Transverse colon (tissue), 4 donors: ENCODE measurements at regions not wholly inside any gene's neighbourhood (a gene's known extent, or its start where the extent isn't known, plus 50 kb on each side); places are given as distances from the start of the nearest gene placed in this dataset.

Experiments used
- CTCF ChIP-seq, 5 experiments: fragments of 200-600 bp in 3 of 5; fragments of 450-650 bp in 2 of 5; sonication (generic) in 3 of 5; IDR thresholded peaks; 1 replicate in 2 of 5; 2 replicates in 3 of 5; pipeline ENCODE4 v1.5.1; 2016 to 2017; ENCODE audit warnings: antibody characterized with exemption in 5 of 5, inconsistent platforms in 3 of 5, mild to moderate bottlenecking in 2 of 5, moderate library complexity in 1 of 5
- POLR2AphosphoS5 ChIP-seq, 3 donors: sonication (generic); formaldehyde crosslinking; IDR thresholded peaks; one replicate each; pipeline ENCODE4 v1.6.1; 2016; ENCODE audit warnings: antibody characterized with exemption in 3 of 3

- TF ChIP-seq POLR2AphosphoS5 (IDR thresholded peaks at IDR 0.05) (no peak), CTCF (IDR thresholded peaks at IDR 0.05) (no peak)
Measured at GRCh38 chr4:35950442-35950841, 293.9 kb downstream of the ARAP2 start.
